WERI-Rb-1 (cell line): ENCODE measurements at regions not wholly inside any gene's neighbourhood (a gene's known extent, or its start where the extent isn't known, plus 50 kb on each side); places are given as distances from the start of the nearest gene placed in this dataset.

Experiments
- DNase-seq: peaks from one replicate; pipeline ENCODE4 v3.0.0-alpha.2; 2020
- H3K27ac ChIP-seq: fragments of 250-450 bp; sonication (Bioruptor Pico); 2 replicates; pipeline ENCODE4 v1.5.1; 2020; ENCODE audit warnings: mild to moderate bottlenecking, moderate library complexity
- H3K27me3 ChIP-seq: fragments of 250-450 bp; sonication (Bioruptor Pico); 2 replicates; pipeline ENCODE4 v1.5.1; 2021; ENCODE audit warnings: mild to moderate bottlenecking, low read depth, moderate library complexity; ENCODE audit not compliant: insufficient read depth, severe bottlenecking
- H3K36me3 ChIP-seq: fragments of 250-450 bp; sonication (Bioruptor Pico); 2 replicates; pipeline ENCODE4 v1.5.1; 2020; ENCODE audit warnings: mild to moderate bottlenecking, moderate library complexity
- H3K4me3 ChIP-seq: 2 replicates; pipeline ENCODE4 v1.5.1; 2011; ENCODE audit warnings: low read depth, mild to moderate bottlenecking, control low read depth, low read length
- H3K9me3 ChIP-seq: fragments of 250-450 bp; sonication (Bioruptor Pico); 2 replicates; pipeline ENCODE4 v1.5.1; 2021; ENCODE audit warnings: mild to moderate bottlenecking, moderate library complexity; ENCODE audit not compliant: severe bottlenecking
- CTCF ChIP-seq: IDR thresholded peaks from 2 replicates; pipeline ENCODE4 v1.5.1; 2011; ENCODE audit warnings: low read depth, mild to moderate bottlenecking, control low read depth, inconsistent platforms, low read length

- no peak for DNase-seq
- no peak overlapping the region for H3K27ac ChIP-seq
- H3K4me3 ChIP-seq, result no peak overlapping the region
- H3K36me3 ChIP-seq, result no peaks in the 10 kb centered on the region
- TF ChIP-seq CTCF, result no peak
- no peaks in the 10 kb centered on the region for H3K9me3 ChIP-seq
- H3K27me3 ChIP-seq, result no peaks in the 10 kb centered on the region
Observed at GRCh38 chr18:60691061-60691460, 318.5 kb upstream of the MC4R start.

GRCh38 chr18:60693426-60693825 is 320.9 kb upstream of the MC4R start:
- Histone ChIP-seq H3K4me3 (no peak overlapping the region), H3K36me3 (no peaks in the 10 kb centered on the region), H3K27ac (no peak overlapping the region), H3K9me3 (no peaks in the 10 kb centered on the region), H3K27me3 (no peaks in the 10 kb centered on the region)
- no peak for TF ChIP-seq CTCF
- no peak for DNase-seq

GRCh38 chr18:60698901-60699300 is 326.3 kb upstream of the MC4R start:
- Histone ChIP-seq H3K4me3 (no peak overlapping the region), H3K27ac (no peak overlapping the region), H3K36me3 (no peaks in the 10 kb centered on the region), H3K9me3 (no peaks in the 10 kb centered on the region), H3K27me3 (no peaks in the 10 kb centered on the region)
- no peak for DNase-seq
- TF ChIP-seq CTCF, result no peak

- no peak for TF ChIP-seq CTCF
- H3K36me3 ChIP-seq, result no peaks in the 10 kb centered on the region
- H3K9me3 ChIP-seq, result no peaks in the 10 kb centered on the region
- no peak overlapping the region for H3K4me3 ChIP-seq
- DNase-seq, result no peak
- no peaks in the 10 kb centered on the region for H3K27me3 ChIP-seq
- no peak overlapping the region for H3K27ac ChIP-seq
Observed at GRCh38 chr18:60722742-60723141, 350.2 kb upstream of the MC4R start.

- Histone ChIP-seq H3K4me3 (no peak overlapping the region), H3K36me3 (no peaks in the 10 kb centered on the region), H3K27ac (no peak overlapping the region), H3K27me3 (no peaks in the 10 kb centered on the region), H3K9me3 (no peaks in the 10 kb centered on the region)
- no peak for TF ChIP-seq CTCF
- DNase-seq, result no peak
Observed at GRCh38 chr18:60732143-60732542, 359.6 kb upstream of the MC4R start.

- Histone ChIP-seq H3K4me3 (no peak overlapping the region), H3K27me3 (no peaks in the 10 kb centered on the region), H3K36me3 (no peaks in the 10 kb centered on the region), H3K9me3 (no peaks in the 10 kb centered on the region), H3K27ac (no peak overlapping the region)
- no peak for DNase-seq
- TF ChIP-seq CTCF, result no peak
Observed at GRCh38 chr18:60739212-60739611, 366.6 kb upstream of the MC4R start.
